IMR-90 (cell line): ENCODE measurements at regions not wholly inside any gene's neighbourhood (a gene's known extent, or its start where the extent isn't known, plus 50 kb on each side); places are given as distances from the start of the nearest gene placed in this dataset.

Experiments
- ATAC-seq: fragments of 200-7000 bp; cut with Tn5 transposase; 2 replicates; pipeline ENCODE4 v1.9.1; 2020; ENCODE audit warnings: low read depth, mild to moderate bottlenecking, moderate library complexity
- BruUV-seq: library from RNA; stranded (reverse); fragments of 400-500 nt; replicated peaks from 2 replicates; lab custom pipeline; 2021; lab: Mats Ljungman, UMichigan
- CTCF ChIA-PET: fragments of 300-600 bp; formaldehyde crosslinking; extraction: SDS; loops from one replicate; lab custom pipeline; 2021; ENCODE audit warnings: antibody characterized with exemption; lab: Yijun Ruan, JAX
- POLR2A ChIA-PET: fragments of 300-600 bp; sonication (Branson Sonifier 250); formaldehyde crosslinking; loops from one replicate; lab custom pipeline; 2022; ENCODE audit warnings: antibody characterized with exemption; ENCODE audit not compliant: unreplicated experiment; lab: Charles Lee
- DNase-seq: peaks from one replicate; pipeline ENCODE4 v3.0.0; 2013
- H2AFZ ChIP-seq: replicated peaks from 2 replicates; pipeline ENCODE3; 2013; ENCODE audit warnings: low read length, mild to moderate bottlenecking; ENCODE audit not compliant: poor library complexity
- H2AK5ac ChIP-seq: 2 replicates; pipeline ENCODE4 v1.6.1; 2013; ENCODE audit warnings: low read depth, low read length, inconsistent platforms
- H2AK9ac ChIP-seq: replicated peaks from 2 replicates; pipeline ENCODE3; 2013; ENCODE audit warnings: mild to moderate bottlenecking, low read depth, low read length, moderate library complexity; ENCODE audit not compliant: poor library complexity
- H2BK120ac ChIP-seq: 2 replicates; pipeline ENCODE4 v1.6.1; 2013; ENCODE audit warnings: low read depth, low read length, inconsistent platforms
- H2BK15ac ChIP-seq: 3 replicates; pipeline ENCODE4 v1.6.1; 2013; ENCODE audit warnings: low read depth, low read length, inconsistent platforms
- H2BK20ac ChIP-seq: 2 replicates; pipeline ENCODE4 v1.6.1; 2013; ENCODE audit warnings: low read depth, mild to moderate bottlenecking, inconsistent platforms, low read length, moderate library complexity
- H2BK5ac ChIP-seq: 2 replicates; pipeline ENCODE4 v1.6.1; 2013; ENCODE audit warnings: mild to moderate bottlenecking, low read depth, low read length, inconsistent platforms; ENCODE audit not compliant: poor library complexity, severe bottlenecking
- H3K14ac ChIP-seq: replicated peaks from 2 replicates; pipeline ENCODE4 v1.6.1; 2013; ENCODE audit warnings: low read depth, low read length, inconsistent platforms
- H3K18ac ChIP-seq: 2 replicates; pipeline ENCODE4 v1.6.1; 2013; ENCODE audit warnings: low read depth, low read length, control low read depth
- H3K23ac ChIP-seq: 2 replicates; pipeline ENCODE4 v1.6.1; 2013; ENCODE audit warnings: low read depth, low read length, inconsistent platforms
- H3K27ac ChIP-seq: 2 replicates; pipeline ENCODE4 v1.5.1; 2013; ENCODE audit warnings: mild to moderate bottlenecking, control low read depth, low read length; ENCODE audit not compliant: insufficient read depth
- H3K27me3 ChIP-seq: 2 replicates; pipeline ENCODE4 v1.6.1; 2013; ENCODE audit warnings: low read length; ENCODE audit not compliant: control insufficient read depth, insufficient read depth
- H3K36me3 ChIP-seq: 2 replicates; pipeline ENCODE4 v1.6.1; 2013; ENCODE audit warnings: low read length, mixed read lengths; ENCODE audit not compliant: control insufficient read depth, insufficient read depth
- H3K4ac ChIP-seq: 2 replicates; pipeline ENCODE4 v1.6.1; 2013; ENCODE audit warnings: low read depth, low read length, inconsistent platforms
- H3K4me1 ChIP-seq: 2 replicates; pipeline ENCODE4 v1.6.1; 2013; ENCODE audit warnings: low read length, mixed read lengths; ENCODE audit not compliant: control insufficient read depth, insufficient read depth
- H3K4me2 ChIP-seq: 2 replicates; pipeline ENCODE4 v1.6.1; 2013; ENCODE audit warnings: low read depth, mild to moderate bottlenecking, control low read depth, low read length, moderate library complexity
- H3K4me3 ChIP-seq: 2 replicates; pipeline ENCODE4 v1.5.1; 2013; ENCODE audit warnings: low read depth, mild to moderate bottlenecking, control low read depth, low read length, moderate library complexity; ENCODE audit not compliant: insufficient read depth
- H3K56ac ChIP-seq: 2 replicates; pipeline ENCODE4 v1.6.1; 2013; ENCODE audit warnings: low read length, inconsistent platforms; ENCODE audit not compliant: insufficient read depth; ENCODE audit errors: extremely low read depth
- H3K79me1 ChIP-seq, 2 experiments: 2 replicates each; pipeline ENCODE4 v1.6.1; 2013; ENCODE audit warnings: low read length in 2 of 2, inconsistent platforms in 1 of 2, low read depth in 1 of 2
- H3K9ac ChIP-seq: 2 replicates; pipeline ENCODE4 v1.6.1; 2013; ENCODE audit warnings: low read depth, low read length, control low read depth
- H3K9me1 ChIP-seq: 2 replicates; pipeline ENCODE4 v1.6.1; 2013; ENCODE audit warnings: low read length, inconsistent platforms; ENCODE audit not compliant: insufficient read depth
- H3K9me3 ChIP-seq: 2 replicates; pipeline ENCODE4 v1.6.1; 2013; ENCODE audit warnings: low read length; ENCODE audit not compliant: control insufficient read depth, insufficient read depth
- H4K20me1 ChIP-seq: 2 replicates; pipeline ENCODE4 v1.6.1; 2013; ENCODE audit warnings: low read length, inconsistent platforms; ENCODE audit not compliant: insufficient read depth
- H4K5ac ChIP-seq: 2 replicates; pipeline ENCODE4 v1.6.1; 2013; ENCODE audit warnings: mild to moderate bottlenecking, low read depth, low read length, control low read depth
- H4K8ac ChIP-seq, 2 experiments: 2 replicates each; pipeline ENCODE4 v1.6.1; 2013; ENCODE audit warnings: low read depth in 2 of 2, low read length in 2 of 2, control low read depth in 1 of 2, inconsistent platforms in 1 of 2
- H4K91ac ChIP-seq: 2 replicates; pipeline ENCODE4 v1.6.1; 2013; ENCODE audit warnings: low read depth, low read length, inconsistent platforms; ENCODE audit not compliant: insufficient read depth
- BHLHE40 ChIP-seq: fragments of 150-350 bp; IDR thresholded peaks from 2 replicates; pipeline ENCODE4 v1.6.1; 2016; ENCODE audit warnings: mild to moderate bottlenecking, low read depth, low read length
- CEBPB ChIP-seq: IDR thresholded peaks from 2 replicates; pipeline ENCODE4 v1.6.1; 2012; ENCODE audit warnings: low read depth, low read length, improper control_type of control experiment
- CTCF ChIP-seq: conservative IDR thresholded peaks from 2 replicates; pipeline ENCODE4 v1.5.1; 2012; ENCODE audit warnings: mild to moderate bottlenecking, low read depth, low read length, improper control_type of control experiment
- FOS ChIP-seq: fragments of 150-350 bp; IDR thresholded peaks from 2 replicates; pipeline ENCODE4 v1.6.1; 2016; ENCODE audit warnings: low read depth, low read length
- MAFK ChIP-seq: IDR thresholded peaks from 2 replicates; pipeline ENCODE4 v1.6.1; 2012; ENCODE audit warnings: low read depth, low read length, improper control_type of control experiment
- MAZ ChIP-seq: IDR thresholded peaks from 2 replicates; pipeline ENCODE4 v1.6.1; 2012; ENCODE audit warnings: low read depth, mild to moderate bottlenecking, low read length, improper control_type of control experiment, moderate library complexity, borderline replicate concordance
- RAD21 ChIP-seq: IDR thresholded peaks from 2 replicates; pipeline ENCODE4 v1.6.1; 2012; ENCODE audit warnings: low read length, improper control_type of control experiment
- RCOR1 ChIP-seq: IDR thresholded peaks from 2 replicates; pipeline ENCODE4 v1.6.1; 2012; ENCODE audit warnings: mild to moderate bottlenecking, low read length, improper control_type of control experiment; ENCODE audit not compliant: insufficient replicate concordance
- RFX5 ChIP-seq: IDR thresholded peaks from 2 replicates; pipeline ENCODE4 v1.8.0; 2012; ENCODE audit warnings: low read depth, mild to moderate bottlenecking, low read length, moderate library complexity
- SMC3 ChIP-seq: fragments of 150-350 bp; IDR thresholded peaks from 2 replicates; pipeline ENCODE4 v1.6.1; 2016; ENCODE audit warnings: low read depth, mild to moderate bottlenecking, antibody characterized with exemption, low read length, moderate library complexity
- USF2 ChIP-seq: fragments of 150-350 bp; IDR thresholded peaks from 2 replicates; pipeline ENCODE4 v1.6.1; 2017; ENCODE audit warnings: mild to moderate bottlenecking, antibody characterized with exemption, low read length, low read depth
- WGBS, 2 experiments: methylation state at CpG; one replicate each; pipeline versions ENCODE4 v1.1.5 to v1.1.7; 2013; ENCODE audit warnings: missing lambda C conversion rate in 2 of 2; ENCODE audit not compliant: insufficient read length in 1 of 2; ENCODE audit errors: extremely low coverage in 2 of 2; 5-methylcytosine and 5-hydroxymethylcytosine counted together
- dilution Hi-C: fragments of 300-500 bp; cut with HindIII; formaldehyde crosslinking; loops from one replicate; pipeline ENCODE4 v1.14.3; 2018; ENCODE audit warnings: low sequenced_read_pairs; ENCODE audit not compliant: unreplicated experiment
- in situ Hi-C: fragments of 300-500 bp; cut with MboI; formaldehyde crosslinking; loops from 3 replicates; pipeline ENCODE4 v1.14.3; 2019; ENCODE audit warnings: low sequenced_read_pairs, inconsistent platforms, mixed read lengths
- intact Hi-C: fragments of 100-400 bp; cut with micrococcal nuclease; formaldehyde crosslinking; loops from 2 replicates; pipeline ENCODE4 v1.10.0; 2022

GRCh38 chr12:88662961-88663360 lies 82.7 kb upstream of the KITLG start:
- intact Hi-C loops (no loop called here), dilution Hi-C loops (no loop called here), in situ Hi-C loops (no loop called here)
- Histone ChIP-seq H4K91ac (no peak overlapping the region), H2BK5ac (no peak overlapping the region), H3K4me1 (peaks cover 4% of the 10 kb centered on the region), H4K20me1 (no peaks in the 10 kb centered on the region), H3K4me3 (no peak overlapping the region), H2BK120ac (no peak overlapping the region), H3K79me1 (no peaks in the 10 kb centered on the region), H3K27me3 (no peaks in the 10 kb centered on the region), H3K23ac (no peak overlapping the region), H2BK15ac (no peak overlapping the region), H3K9ac (no peak overlapping the region), H3K36me3 (no peaks in the 10 kb centered on the region), H3K4me2 (no peak overlapping the region), H3K4ac (no peak overlapping the region), H3K9me3 (no peaks in the 10 kb centered on the region), H2AK5ac (no peak overlapping the region), H3K27ac (no peak overlapping the region), H3K14ac (no peak overlapping the region), H3K56ac (no peak overlapping the region), H2AK9ac (no peak overlapping the region), H3K18ac (no peak overlapping the region), H2AFZ (no peak overlapping the region), H4K5ac (no peak overlapping the region), H4K8ac (no peak overlapping the region), H3K9me1 (no peaks in the 10 kb centered on the region; the same call in 1 of the 2 replicates), H2BK20ac (no peak overlapping the region)
- ChIA-PET CTCF (no interaction called here), POLR2A (no interaction called here)
- no peak for TF ChIP-seq CEBPB
- no peak for TF ChIP-seq MAZ
- TF ChIP-seq RCOR1: no peak
- TF ChIP-seq SMC3: no peak
- TF ChIP-seq RFX5: no peak
- no peak for TF ChIP-seq RAD21
- TF ChIP-seq MAFK: no peak
- TF ChIP-seq CTCF: no peak
- TF ChIP-seq FOS: no peak
- TF ChIP-seq BHLHE40: no peak
- TF ChIP-seq USF2: no peak
- peak; percentile 27 for DNase-seq
- BruUV-seq: no TSS peak
- no CpG with 5 or more reads among the region's 1 CpG for WGBS, 2 experiments
- peak; percentile 29; the same call in 1 of the 2 replicates for ATAC-seq
